Transverse colon (tissue), 4 donors: ENCODE measurements at regions not wholly inside any gene's neighbourhood (a gene's known extent, or its start where the extent isn't known, plus 50 kb on each side); places are given as distances from the start of the nearest gene placed in this dataset.

Source experiments
- DNase-seq: peaks from one replicate; pipeline ENCODE4 v3.0.0-alpha.2; 2019
- H3K27ac ChIP-seq, 4 donors: fragments of 200-600 bp; sonication (generic); 2 replicates each; pipeline ENCODE4 v1.5.1; 2016 to 2018; ENCODE audit warnings: inconsistent platforms in 4 of 4
- H3K27me3 ChIP-seq: fragments of 200-600 bp; sonication (generic); 2 replicates; pipeline ENCODE4 v1.5.1; 2017; ENCODE audit warnings: inconsistent platforms
- H3K36me3 ChIP-seq, 4 donors: fragments of 200-600 bp; sonication (generic); 2 replicates each; pipeline ENCODE4 v1.5.1; 2017 to 2019; ENCODE audit warnings: inconsistent platforms in 4 of 4
- H3K4me1 ChIP-seq, 4 donors: fragments of 200-600 bp; sonication (generic); 2 replicates each; pipeline ENCODE4 v1.5.1; 2017 to 2020; ENCODE audit warnings: inconsistent platforms in 4 of 4
- H3K4me3 ChIP-seq, 4 donors: fragments of 200-600 bp; sonication (generic); 1 replicate in 1 of 4; 2 replicates in 3 of 4; pipeline versions ENCODE4 v1.5.1 to v1.6.1; 2017 to 2019; ENCODE audit warnings: inconsistent platforms in 4 of 4
- H3K9me3 ChIP-seq, 2 donors: fragments of 200-600 bp; sonication (generic); 2 replicates each; pipeline ENCODE4 v1.5.1; 2017 to 2019; ENCODE audit warnings: inconsistent platforms in 2 of 2
- EP300 ChIP-seq: sonication (generic); formaldehyde crosslinking; IDR thresholded peaks from one replicate; pipeline ENCODE4 v1.6.1; 2017; ENCODE audit warnings: antibody characterized with exemption, low read depth
- POLR2A ChIP-seq: fragments of 450-650 bp; IDR thresholded peaks from one replicate; pipeline ENCODE4 v1.6.1; 2016; ENCODE audit warnings: antibody characterized with exemption, mild to moderate bottlenecking, moderate library complexity
- POLR2AphosphoS5 ChIP-seq, 3 donors: sonication (generic); formaldehyde crosslinking; IDR thresholded peaks; one replicate each; pipeline ENCODE4 v1.6.1; 2016; ENCODE audit warnings: antibody characterized with exemption in 3 of 3
- WGBS, 2 donors: methylation state at CpG; one replicate each; pipeline ENCODE4 v1.1.5; 2018; ENCODE audit warnings: low coverage in 1 of 2; 5-methylcytosine and 5-hydroxymethylcytosine counted together
- in situ Hi-C, 4 donors: fragments of 200-750 bp; cut with MboI; loops; one replicate each; pipeline versions ENCODE4 v1.15.0 to v1.15.1; 2017; ENCODE audit warnings: low sequenced_read_pairs in 3 of 4, low pct_ligation_motif_present in 1 of 4, low pct_unique_long_range_greater_than_20kb in 1 of 4
- intact Hi-C: fragments of 100-400 bp; cut with DNase I; formaldehyde crosslinking; loops from one replicate; pipeline ENCODE4 v1.15.1; 2023; ENCODE audit warnings: low total_unique reads
- TF ChIP-seq, protein P1 (sequence below), 5 experiments: fragments of 200-600 bp in 3 of 5; fragments of 450-650 bp in 2 of 5; sonication (generic) in 3 of 5; IDR thresholded peaks; 1 replicate in 2 of 5; 2 replicates in 3 of 5; pipeline ENCODE4 v1.5.1; 2016 to 2017; ENCODE audit warnings: antibody characterized with exemption in 5 of 5, inconsistent platforms in 3 of 5, mild to moderate bottlenecking in 2 of 5, moderate library complexity in 1 of 5

DNA sequence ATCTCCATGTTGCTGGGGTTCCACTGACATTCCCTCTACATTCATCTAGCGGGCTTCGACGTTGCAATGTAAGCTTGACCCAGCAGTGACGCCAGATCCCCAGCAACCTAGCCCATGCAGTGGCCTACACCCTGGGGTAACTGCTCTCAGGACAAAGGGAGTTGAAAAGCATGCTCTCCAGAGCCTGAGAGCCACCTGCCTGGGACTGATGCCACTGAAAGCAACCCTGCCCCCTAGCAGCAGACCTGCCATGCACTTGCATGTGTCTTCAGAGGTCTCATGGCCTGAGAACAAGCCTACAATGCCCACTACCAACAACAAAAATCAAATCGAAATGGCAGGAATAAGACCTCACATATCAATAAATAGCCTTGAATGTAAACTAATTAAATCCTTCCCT is 330.3 kb downstream of the TRIM36 start:
- H3K27ac ChIP-seq = no peak overlapping the region
- in situ Hi-C loops = no loop called here
- TF ChIP-seq POLR2A (no peak), POLR2AphosphoS5 (IDR thresholded peaks at IDR 0.05) (no peak), EP300 (no peak)
- TF ChIP-seq, protein P1, sequence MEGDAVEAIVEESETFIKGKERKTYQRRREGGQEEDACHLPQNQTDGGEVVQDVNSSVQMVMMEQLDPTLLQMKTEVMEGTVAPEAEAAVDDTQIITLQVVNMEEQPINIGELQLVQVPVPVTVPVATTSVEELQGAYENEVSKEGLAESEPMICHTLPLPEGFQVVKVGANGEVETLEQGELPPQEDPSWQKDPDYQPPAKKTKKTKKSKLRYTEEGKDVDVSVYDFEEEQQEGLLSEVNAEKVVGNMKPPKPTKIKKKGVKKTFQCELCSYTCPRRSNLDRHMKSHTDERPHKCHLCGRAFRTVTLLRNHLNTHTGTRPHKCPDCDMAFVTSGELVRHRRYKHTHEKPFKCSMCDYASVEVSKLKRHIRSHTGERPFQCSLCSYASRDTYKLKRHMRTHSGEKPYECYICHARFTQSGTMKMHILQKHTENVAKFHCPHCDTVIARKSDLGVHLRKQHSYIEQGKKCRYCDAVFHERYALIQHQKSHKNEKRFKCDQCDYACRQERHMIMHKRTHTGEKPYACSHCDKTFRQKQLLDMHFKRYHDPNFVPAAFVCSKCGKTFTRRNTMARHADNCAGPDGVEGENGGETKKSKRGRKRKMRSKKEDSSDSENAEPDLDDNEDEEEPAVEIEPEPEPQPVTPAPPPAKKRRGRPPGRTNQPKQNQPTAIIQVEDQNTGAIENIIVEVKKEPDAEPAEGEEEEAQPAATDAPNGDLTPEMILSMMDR (IDR thresholded peaks at IDR 0.05) = no peak
- H3K4me3 ChIP-seq = no peak overlapping the region
- intact Hi-C loops = no loop called here
- H3K9me3 ChIP-seq = no peaks in the 10 kb centered on the region
- H3K4me1 ChIP-seq = no peaks in the 10 kb centered on the region
- DNase-seq = no peak
- H3K27me3 ChIP-seq = no peaks in the 10 kb centered on the region
- no peaks in the 10 kb centered on the region for H3K36me3 ChIP-seq
- 17 to 77% methylated on average over 1 to 5 of the region's 5 CpGs for WGBS, 2 donors

DNA sequence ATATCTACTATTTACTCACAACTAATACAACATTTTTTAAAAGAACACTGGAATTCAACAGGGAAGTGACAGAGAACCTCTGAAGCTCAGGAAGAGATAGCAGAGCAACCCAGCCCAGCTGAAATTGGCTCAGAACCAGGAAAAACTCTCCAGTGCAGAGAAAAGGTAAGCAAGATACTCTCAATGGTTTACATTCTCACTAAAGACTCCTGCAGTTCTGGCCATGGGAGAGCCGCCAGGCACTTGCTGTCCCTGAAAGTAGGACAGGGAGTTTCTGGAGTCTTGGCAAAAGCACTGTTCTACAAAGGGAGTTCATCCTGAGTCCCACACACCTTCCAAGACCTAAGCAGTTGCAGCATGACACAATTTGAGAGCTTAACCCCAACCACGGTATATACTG is 330.8 kb downstream of the TRIM36 start:
- in situ Hi-C loops = no loop called here

DNA sequence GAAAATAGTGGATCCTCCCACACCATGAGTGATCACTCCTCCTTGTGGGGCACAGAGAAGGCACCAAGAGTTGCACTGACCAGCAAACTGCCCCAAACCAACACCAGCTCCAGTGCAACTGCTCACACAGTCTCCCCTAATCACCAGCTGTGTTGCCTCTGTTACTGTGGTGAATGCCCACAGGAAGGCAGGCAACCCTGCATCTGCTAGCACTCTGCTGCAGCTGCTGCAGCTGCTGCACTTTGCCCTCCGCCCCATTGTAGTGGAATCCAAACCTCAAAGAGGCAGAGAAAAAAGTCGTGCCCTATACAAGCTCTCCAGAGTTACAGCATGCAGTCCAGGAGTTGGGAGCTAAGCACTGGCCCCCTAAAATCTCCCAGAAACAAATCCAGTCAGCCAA is 339.6 kb downstream of the TRIM36 start:
- in situ Hi-C loops = no loop called here
- H3K4me1 ChIP-seq = no peaks in the 10 kb centered on the region
- H3K27ac ChIP-seq = no peak overlapping the region
- DNase-seq = no peak
- H3K27me3 ChIP-seq = no peaks in the 10 kb centered on the region
- H3K36me3 ChIP-seq = no peaks in the 10 kb centered on the region
- H3K4me3 ChIP-seq = no peak overlapping the region
- no peak for TF ChIP-seq EP300
- no peak for TF ChIP-seq POLR2AphosphoS5 (IDR thresholded peaks at IDR 0.05)
- TF ChIP-seq, protein P1 (IDR thresholded peaks at IDR 0.05) = no peak
- TF ChIP-seq POLR2A = no peak
- intact Hi-C loops = no loop called here
- peaks cover 0 to 10% of the 10 kb centered on the region in 2 donors for H3K9me3 ChIP-seq
- 51% methylated on average over 2 of the region's 2 CpGs; no CpG with 5 or more reads in 1 of the 2 donors for WGBS, 2 donors

More for the DNA sequence above, 330.8 kb downstream of the TRIM36 start:
- DNase-seq = no peak
- no peaks in the 10 kb centered on the region for H3K4me1 ChIP-seq
- intact Hi-C loops = no loop called here
- H3K27ac ChIP-seq = no peak overlapping the region
- H3K36me3 ChIP-seq = no peaks in the 10 kb centered on the region
- H3K9me3 ChIP-seq = no peaks in the 10 kb centered on the region
- TF ChIP-seq, protein P1 (IDR thresholded peaks at IDR 0.05) = no peak
- TF ChIP-seq POLR2A (no peak), EP300 (no peak), POLR2AphosphoS5 (IDR thresholded peaks at IDR 0.05) (no peak)
- H3K27me3 ChIP-seq = no peaks in the 10 kb centered on the region
- WGBS, 2 donors = 71 to 85% methylated on average over 1 to 2 of the region's 2 CpGs
- H3K4me3 ChIP-seq = no peak overlapping the region

DNA sequence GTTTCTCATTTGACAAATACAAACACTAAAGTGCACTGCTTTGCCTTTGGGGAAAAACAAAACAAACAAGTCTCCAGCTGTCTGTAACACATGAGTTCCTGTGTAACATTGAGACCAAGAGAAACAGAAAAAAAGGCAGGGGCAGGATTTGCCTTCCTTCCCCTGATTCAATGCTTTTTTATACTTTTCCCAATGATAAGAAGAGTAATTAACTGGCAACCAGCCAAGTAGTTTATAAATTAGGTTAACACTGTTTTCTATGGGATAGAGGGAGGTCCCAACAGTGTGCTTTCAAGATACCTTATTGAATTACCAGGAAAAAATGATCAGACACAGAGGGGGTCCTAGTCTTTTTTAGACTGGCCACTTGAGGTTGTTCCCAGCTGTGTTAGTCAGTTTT is 346.8 kb downstream of the TRIM36 start:
- in situ Hi-C loops (no loop called here), intact Hi-C loops (loop anchor here (10.0 kb wide), 1 partner anchor 868 kb away; no protein-coding TSS in a partner anchor)
- peaks cover 3 to 10% of the 10 kb centered on the region in 2 donors for H3K9me3 ChIP-seq
- no peak for DNase-seq
- H3K27me3 ChIP-seq = no peaks in the 10 kb centered on the region
- H3K27ac ChIP-seq = no peak overlapping the region
- no peak for TF ChIP-seq POLR2AphosphoS5 (IDR thresholded peaks at IDR 0.05)
- TF ChIP-seq, protein P1 (IDR thresholded peaks at IDR 0.05) = no peak
- no peak for TF ChIP-seq POLR2A
- TF ChIP-seq EP300 = no peak
- no peak overlapping the region for H3K4me3 ChIP-seq
- no peaks in the 10 kb centered on the region for H3K36me3 ChIP-seq
- H3K4me1 ChIP-seq = no peaks in the 10 kb centered on the region
